ENCODE measurements at regions not wholly inside any gene's neighbourhood (a gene's known extent, or its start where the extent isn't known, plus 50 kb on each side); places are given as distances from the start of the nearest gene placed in this dataset.

GRCh38 chr6:135640449-135641111, 143.0 kb upstream of the AHI1 start:
- no peak for TF ChIP-seq CTCF (IDR thresholded peaks at IDR 0.05)
- no peak for TF ChIP-seq POLR2A (IDR thresholded peaks at IDR 0.05)

Measured in thyroid gland (tissue), 4 donors.